Activated gamma-delta T cell (primary cell): ENCODE measurements at regions not wholly inside any gene's neighbourhood (a gene's known extent, or its start where the extent isn't known, plus 50 kb on each side); places are given as distances from the start of the nearest gene placed in this dataset.
"Not testable (repeated sequence)": the region's sequence is repeated elsewhere in the genome, so short reads cannot be mapped to it uniquely, and the experiment has no call there.

ENCODE experiments used
- DNase-seq: peaks from one replicate; lab custom pipeline; 2025; lab: John Stamatoyannopoulos, UW

DNA sequence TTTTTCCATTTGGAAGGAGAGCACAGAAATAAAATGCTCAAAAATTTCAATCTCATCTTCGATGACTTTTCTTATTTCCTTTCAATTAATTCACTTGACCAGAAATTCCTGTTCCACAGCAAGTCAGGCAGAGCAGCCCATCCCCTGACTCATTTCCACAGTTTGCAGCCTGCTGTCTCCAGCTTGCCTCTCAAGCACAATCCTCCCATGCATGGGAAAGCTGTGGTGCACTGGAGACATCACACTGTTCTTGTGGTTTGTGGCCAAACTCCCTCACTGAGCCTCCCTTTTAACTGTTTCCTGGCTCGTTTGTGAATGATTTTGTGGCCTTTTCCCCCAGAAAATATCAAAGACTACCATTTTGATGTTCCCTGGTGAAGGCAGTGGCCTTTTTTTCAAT lies 114.0 kb upstream of the ENPEP start:
- no peak for DNase-seq

- no peak for DNase-seq
Observed at GRCh38 chr4:110359076-110359475, 116.9 kb upstream of the ENPEP start.

GRCh38 chr4:110357521-110357920 lies 118.4 kb upstream of the ENPEP start:
- no peak for DNase-seq

GRCh38 chr4:110354460-110354859 lies 121.5 kb upstream of the ENPEP start:
- no peak for DNase-seq

- DNase-seq = no peak
Observed at GRCh38 chr4:110352670-110353442, 123.1 kb upstream of the ENPEP start.

GRCh38 chr4:110348711-110349383 lies 127.1 kb upstream of the ENPEP start:
- DNase-seq = no peak

DNA sequence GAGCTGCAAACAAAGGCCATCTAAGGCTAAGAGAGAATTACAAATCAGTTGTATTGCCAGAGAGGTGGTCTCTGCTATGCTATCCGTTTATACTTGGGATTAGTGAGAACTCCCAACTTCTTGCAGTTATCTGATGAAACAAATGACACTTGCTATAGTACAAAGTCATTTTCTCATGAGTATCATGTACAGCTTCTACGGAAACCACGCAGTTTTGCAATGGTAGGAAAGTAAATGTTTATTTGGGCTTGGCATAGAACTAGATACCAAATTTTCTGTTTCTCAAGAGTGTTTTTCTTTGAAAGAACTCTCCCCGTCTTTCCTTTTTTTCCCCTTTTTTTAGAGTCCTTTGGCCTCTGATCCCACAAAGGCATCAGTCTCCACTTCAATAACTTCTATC lies 128.2 kb upstream of the ENPEP start:
- no peak for DNase-seq

DNA sequence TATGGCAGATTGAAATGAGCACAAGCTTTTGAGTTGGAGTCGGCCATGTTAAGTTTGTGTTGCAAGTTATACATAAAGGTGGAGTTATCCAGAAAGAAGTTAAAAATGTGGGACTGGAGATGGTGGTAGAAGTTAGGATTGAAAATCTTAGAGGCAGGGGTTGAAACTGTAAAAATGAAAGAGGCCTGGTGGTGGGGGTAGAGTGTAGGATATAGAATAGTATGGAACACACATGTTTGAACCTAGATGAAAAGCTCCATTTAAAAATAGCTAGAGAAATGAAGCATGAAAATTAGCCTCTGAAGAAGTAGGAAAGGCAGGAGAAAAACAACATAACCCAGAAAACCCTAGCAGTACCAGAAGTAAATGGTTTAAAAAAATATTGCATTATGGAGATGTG lies 131.8 kb upstream of the ENPEP start:
- no peak for DNase-seq

DNA sequence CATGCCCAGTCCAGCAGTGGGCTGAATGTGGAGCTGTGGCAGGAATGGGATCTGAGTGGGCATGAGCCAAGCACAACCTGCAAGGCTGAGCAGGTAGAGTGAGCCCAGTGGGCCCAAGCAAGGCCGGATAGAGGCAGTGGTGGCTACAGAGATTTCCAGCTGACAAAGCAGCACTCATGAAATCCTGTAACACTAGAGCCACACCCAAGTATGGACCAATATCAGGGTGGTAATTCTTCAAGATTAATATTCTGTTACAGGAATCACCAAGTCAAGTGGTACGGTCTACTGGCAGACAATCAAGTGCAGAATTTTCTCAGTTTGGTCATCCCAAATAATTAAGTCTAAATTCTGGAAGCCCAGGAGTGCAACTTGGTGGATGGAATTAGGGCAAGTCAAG lies 132.4 kb upstream of the ENPEP start:
- DNase-seq = no peak

- not testable (repeated sequence) for DNase-seq
Observed at GRCh38 chr4:110341118-110341517, 134.8 kb upstream of the ENPEP start.

DNA sequence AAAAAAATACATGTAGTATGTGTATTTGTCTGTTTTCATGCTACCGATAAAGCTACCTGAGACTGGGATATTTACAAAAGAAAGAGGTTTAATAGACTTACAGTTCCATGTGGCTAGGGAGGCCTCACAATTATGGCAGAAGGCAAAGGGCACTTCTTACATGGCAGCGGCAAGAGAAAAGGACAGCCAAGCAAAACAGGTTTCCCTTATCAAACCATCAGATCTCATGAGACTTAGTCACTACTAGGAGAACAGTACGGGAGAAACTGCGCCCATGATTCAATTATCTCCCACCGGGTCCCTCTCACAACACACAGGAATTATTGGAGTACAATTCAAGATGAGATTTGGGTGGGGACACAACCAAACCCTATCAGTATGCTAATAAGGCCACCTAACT lies 137.0 kb upstream of the ELOVL6 start:
- no peak for DNase-seq

GRCh38 chr4:110332483-110332882 lies 134.1 kb upstream of the ELOVL6 start:
- DNase-seq = no peak

- DNase-seq = not testable (repeated sequence)
Observed at GRCh38 chr4:110326426-110326825, 128.0 kb upstream of the ELOVL6 start.

- no peak for DNase-seq
Observed at GRCh38 chr4:110310795-110311194, 112.4 kb upstream of the ELOVL6 start.

DNA sequence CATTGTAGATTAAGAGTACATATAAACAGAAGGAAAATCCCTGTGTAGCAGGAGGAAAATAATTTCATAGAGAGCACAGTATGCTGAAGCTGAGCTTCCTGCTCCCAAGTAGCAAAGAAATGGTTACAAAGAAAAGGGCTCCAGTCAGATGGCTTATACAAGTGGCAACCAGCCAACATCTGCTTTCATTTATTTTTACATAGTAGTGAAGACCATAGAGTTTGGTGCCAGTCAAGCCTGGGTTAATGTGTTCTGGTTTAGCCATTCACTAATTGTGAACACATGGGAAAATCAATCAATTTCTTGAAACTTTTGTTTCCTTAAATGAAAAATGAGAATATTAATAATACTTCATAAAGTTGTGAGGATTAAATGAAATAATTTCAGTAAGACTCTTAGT lies 111.3 kb upstream of the ELOVL6 start:
- no peak for DNase-seq

GRCh38 chr4:110306303-110306702 lies 107.9 kb upstream of the ELOVL6 start:
- no peak for DNase-seq

- DNase-seq = no peak
Observed at GRCh38 chr4:110305455-110305854, 107.0 kb upstream of the ELOVL6 start.

GRCh38 chr4:110296892-110297291 lies 98.5 kb upstream of the ELOVL6 start:
- no peak for DNase-seq

GRCh38 chr4:110294165-110294564 lies 95.8 kb upstream of the ELOVL6 start:
- DNase-seq = no peak

- no peak for DNase-seq
Observed at GRCh38 chr4:110292994-110293744, 94.8 kb upstream of the ELOVL6 start.

- no peak for DNase-seq
Observed at GRCh38 chr4:110290511-110290910, 92.1 kb upstream of the ELOVL6 start.

DNA sequence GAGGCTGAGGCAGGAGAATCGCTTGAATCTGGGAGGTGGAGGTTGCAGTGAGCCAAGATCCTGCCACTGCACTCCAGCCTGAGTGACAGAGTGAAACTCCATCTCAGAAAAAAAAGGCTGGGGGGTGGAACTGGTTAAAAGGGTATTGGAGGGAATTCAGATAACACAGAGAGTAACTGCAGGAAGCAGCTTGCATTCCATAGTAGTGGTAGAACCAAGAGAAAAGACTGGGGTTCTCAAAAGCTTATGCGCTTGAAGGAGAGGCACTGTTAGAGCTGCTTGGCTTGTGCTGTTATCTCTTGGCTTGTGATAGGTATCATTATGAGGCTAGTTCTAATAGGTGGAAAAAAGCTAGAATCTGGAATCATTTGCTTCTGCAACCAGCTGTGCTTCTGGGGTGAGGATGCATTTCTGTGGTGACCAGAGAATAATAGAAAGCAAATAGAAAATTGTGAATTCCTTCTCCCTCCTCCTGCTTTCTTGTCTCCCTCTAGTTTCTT lies 91.2 kb upstream of the ELOVL6 start:
- no peak for DNase-seq

- no peak for DNase-seq
Observed at GRCh38 chr4:110287130-110287529, 88.7 kb upstream of the ELOVL6 start.
